ENCODE measurements at regions not wholly inside any gene's neighbourhood (a gene's known extent, or its start where the extent isn't known, plus 50 kb on each side); places are given as distances from the start of the nearest gene placed in this dataset.

DNA sequence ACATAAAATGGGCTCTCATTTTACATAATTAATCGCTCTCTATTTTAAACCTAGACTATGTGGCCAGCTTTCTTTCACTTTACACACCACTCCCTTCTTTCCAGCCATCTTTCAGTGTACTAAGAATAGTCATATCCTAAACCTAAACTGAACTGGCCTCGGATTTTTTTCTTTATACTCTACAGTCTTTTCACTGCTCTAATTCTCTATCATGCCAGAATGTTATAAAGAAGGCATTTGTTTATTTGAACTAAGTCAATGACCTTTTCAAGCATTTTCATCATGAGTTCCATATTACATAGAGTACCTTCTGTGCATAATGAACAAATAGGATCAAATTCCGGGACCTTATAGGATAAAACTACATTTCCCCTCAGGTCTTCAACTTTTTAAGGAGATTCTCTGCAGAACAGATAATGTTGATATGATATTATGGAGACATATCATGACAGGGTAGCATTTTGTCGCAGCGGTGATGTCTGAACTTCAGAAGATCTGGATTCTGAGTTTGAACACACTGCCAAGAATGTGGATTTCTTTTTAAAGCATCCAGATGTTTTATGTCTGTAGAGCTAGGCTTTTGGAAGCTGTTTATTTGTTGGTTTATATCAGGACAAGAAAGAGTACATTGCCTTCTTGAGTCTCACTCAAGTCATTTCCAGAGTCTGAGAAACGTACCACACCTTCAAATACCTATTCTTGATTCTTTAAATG lies 1047.3 kb downstream of the MCTP2 start:
- Histone ChIP-seq H2AFZ (no peak overlapping the region), H3F3A (replicated peaks; ENCODE audit: low read depth) (no peaks in the 10 kb centered on the region), H3K4me2 (no peak overlapping the region), H3K79me2 (replicated peaks; ENCODE audit: insufficient read depth) (no peaks in the 10 kb centered on the region), H4K20me1 (replicated peaks; ENCODE audit: insufficient read depth) (no peaks in the 10 kb centered on the region), H3K4me3 (no peak overlapping the region), H3K4me1 (ENCODE audit: insufficient read depth) (no peaks in the 10 kb centered on the region), H3K36me3 (ENCODE audit: insufficient read depth) (no peaks in the 10 kb centered on the region), H3K27ac (ENCODE audit: low read depth) (no peak overlapping the region), H3K9me2 (ENCODE audit: insufficient read depth) (peaks cover 3% of the 10 kb centered on the region; the same call in 1 of the 2 replicates), H3K27me3 (ENCODE audit: insufficient read depth) (no peaks in the 10 kb centered on the region)
- DNase-seq (ENCODE audit: low spot score) (no peak), ATAC-seq (no peak)
- no peaks in the 10 kb centered on the region for H3K4me1 Mint-ChIP-seq
- H3K27me3 Mint-ChIP-seq (ENCODE audit: insufficient read depth, low read depth, poor library complexity) = peaks cover 2% of the 10 kb centered on the region
- H3K27ac Mint-ChIP-seq = no peak overlapping the region
- no peak overlapping the region for H3K4me3 Mint-ChIP-seq
- no peaks in the 10 kb centered on the region for H3K36me3 Mint-ChIP-seq (ENCODE audit: low read depth)
- H3K9me3 Mint-ChIP-seq = no peaks in the 10 kb centered on the region
- TF ChIP-seq, protein P1, sequence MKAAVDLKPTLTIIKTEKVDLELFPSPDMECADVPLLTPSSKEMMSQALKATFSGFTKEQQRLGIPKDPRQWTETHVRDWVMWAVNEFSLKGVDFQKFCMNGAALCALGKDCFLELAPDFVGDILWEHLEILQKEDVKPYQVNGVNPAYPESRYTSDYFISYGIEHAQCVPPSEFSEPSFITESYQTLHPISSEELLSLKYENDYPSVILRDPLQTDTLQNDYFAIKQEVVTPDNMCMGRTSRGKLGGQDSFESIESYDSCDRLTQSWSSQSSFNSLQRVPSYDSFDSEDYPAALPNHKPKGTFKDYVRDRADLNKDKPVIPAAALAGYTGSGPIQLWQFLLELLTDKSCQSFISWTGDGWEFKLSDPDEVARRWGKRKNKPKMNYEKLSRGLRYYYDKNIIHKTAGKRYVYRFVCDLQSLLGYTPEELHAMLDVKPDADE (IDR thresholded peaks at IDR 0.05) = no peak
- no peak for TF ChIP-seq EZH2 (IDR thresholded peaks at IDR 0.05; ENCODE audit: low read depth, unreplicated experiment)
- TF ChIP-seq, protein P2, sequence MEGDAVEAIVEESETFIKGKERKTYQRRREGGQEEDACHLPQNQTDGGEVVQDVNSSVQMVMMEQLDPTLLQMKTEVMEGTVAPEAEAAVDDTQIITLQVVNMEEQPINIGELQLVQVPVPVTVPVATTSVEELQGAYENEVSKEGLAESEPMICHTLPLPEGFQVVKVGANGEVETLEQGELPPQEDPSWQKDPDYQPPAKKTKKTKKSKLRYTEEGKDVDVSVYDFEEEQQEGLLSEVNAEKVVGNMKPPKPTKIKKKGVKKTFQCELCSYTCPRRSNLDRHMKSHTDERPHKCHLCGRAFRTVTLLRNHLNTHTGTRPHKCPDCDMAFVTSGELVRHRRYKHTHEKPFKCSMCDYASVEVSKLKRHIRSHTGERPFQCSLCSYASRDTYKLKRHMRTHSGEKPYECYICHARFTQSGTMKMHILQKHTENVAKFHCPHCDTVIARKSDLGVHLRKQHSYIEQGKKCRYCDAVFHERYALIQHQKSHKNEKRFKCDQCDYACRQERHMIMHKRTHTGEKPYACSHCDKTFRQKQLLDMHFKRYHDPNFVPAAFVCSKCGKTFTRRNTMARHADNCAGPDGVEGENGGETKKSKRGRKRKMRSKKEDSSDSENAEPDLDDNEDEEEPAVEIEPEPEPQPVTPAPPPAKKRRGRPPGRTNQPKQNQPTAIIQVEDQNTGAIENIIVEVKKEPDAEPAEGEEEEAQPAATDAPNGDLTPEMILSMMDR (conservative IDR thresholded peaks at IDR 0.05; ENCODE audit: low read depth in 2 of 2) = no peak
- TF ChIP-seq NANOG (IDR thresholded peaks at IDR 0.05; ENCODE audit: borderline replicate concordance) = no peak
- TF ChIP-seq, protein P3, sequence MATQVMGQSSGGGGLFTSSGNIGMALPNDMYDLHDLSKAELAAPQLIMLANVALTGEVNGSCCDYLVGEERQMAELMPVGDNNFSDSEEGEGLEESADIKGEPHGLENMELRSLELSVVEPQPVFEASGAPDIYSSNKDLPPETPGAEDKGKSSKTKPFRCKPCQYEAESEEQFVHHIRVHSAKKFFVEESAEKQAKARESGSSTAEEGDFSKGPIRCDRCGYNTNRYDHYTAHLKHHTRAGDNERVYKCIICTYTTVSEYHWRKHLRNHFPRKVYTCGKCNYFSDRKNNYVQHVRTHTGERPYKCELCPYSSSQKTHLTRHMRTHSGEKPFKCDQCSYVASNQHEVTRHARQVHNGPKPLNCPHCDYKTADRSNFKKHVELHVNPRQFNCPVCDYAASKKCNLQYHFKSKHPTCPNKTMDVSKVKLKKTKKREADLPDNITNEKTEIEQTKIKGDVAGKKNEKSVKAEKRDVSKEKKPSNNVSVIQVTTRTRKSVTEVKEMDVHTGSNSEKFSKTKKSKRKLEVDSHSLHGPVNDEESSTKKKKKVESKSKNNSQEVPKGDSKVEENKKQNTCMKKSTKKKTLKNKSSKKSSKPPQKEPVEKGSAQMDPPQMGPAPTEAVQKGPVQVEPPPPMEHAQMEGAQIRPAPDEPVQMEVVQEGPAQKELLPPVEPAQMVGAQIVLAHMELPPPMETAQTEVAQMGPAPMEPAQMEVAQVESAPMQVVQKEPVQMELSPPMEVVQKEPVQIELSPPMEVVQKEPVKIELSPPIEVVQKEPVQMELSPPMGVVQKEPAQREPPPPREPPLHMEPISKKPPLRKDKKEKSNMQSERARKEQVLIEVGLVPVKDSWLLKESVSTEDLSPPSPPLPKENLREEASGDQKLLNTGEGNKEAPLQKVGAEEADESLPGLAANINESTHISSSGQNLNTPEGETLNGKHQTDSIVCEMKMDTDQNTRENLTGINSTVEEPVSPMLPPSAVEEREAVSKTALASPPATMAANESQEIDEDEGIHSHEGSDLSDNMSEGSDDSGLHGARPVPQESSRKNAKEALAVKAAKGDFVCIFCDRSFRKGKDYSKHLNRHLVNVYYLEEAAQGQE (IDR thresholded peaks at IDR 0.05; ENCODE audit: unreplicated experiment) = no peak
- no peak for TF ChIP-seq EZH2phosphoT487 (IDR thresholded peaks at IDR 0.05; ENCODE audit: unreplicated experiment)
- no peak for TF ChIP-seq CREB1 (CRISPR knock-in tag; IDR thresholded peaks at IDR 0.05; ENCODE audit: low read depth)
- TF ChIP-seq STAT1 (IDR thresholded peaks at IDR 0.05; ENCODE audit: unreplicated experiment) = no peak
- no peak for TF ChIP-seq ZNF331 (CRISPR knock-in tag; IDR thresholded peaks at IDR 0.05; ENCODE audit: low read depth)
- TF ChIP-seq POLR2AphosphoS5 (IDR thresholded peaks at IDR 0.05; ENCODE audit: low read depth) = no peak
- TF ChIP-seq, protein P4, sequence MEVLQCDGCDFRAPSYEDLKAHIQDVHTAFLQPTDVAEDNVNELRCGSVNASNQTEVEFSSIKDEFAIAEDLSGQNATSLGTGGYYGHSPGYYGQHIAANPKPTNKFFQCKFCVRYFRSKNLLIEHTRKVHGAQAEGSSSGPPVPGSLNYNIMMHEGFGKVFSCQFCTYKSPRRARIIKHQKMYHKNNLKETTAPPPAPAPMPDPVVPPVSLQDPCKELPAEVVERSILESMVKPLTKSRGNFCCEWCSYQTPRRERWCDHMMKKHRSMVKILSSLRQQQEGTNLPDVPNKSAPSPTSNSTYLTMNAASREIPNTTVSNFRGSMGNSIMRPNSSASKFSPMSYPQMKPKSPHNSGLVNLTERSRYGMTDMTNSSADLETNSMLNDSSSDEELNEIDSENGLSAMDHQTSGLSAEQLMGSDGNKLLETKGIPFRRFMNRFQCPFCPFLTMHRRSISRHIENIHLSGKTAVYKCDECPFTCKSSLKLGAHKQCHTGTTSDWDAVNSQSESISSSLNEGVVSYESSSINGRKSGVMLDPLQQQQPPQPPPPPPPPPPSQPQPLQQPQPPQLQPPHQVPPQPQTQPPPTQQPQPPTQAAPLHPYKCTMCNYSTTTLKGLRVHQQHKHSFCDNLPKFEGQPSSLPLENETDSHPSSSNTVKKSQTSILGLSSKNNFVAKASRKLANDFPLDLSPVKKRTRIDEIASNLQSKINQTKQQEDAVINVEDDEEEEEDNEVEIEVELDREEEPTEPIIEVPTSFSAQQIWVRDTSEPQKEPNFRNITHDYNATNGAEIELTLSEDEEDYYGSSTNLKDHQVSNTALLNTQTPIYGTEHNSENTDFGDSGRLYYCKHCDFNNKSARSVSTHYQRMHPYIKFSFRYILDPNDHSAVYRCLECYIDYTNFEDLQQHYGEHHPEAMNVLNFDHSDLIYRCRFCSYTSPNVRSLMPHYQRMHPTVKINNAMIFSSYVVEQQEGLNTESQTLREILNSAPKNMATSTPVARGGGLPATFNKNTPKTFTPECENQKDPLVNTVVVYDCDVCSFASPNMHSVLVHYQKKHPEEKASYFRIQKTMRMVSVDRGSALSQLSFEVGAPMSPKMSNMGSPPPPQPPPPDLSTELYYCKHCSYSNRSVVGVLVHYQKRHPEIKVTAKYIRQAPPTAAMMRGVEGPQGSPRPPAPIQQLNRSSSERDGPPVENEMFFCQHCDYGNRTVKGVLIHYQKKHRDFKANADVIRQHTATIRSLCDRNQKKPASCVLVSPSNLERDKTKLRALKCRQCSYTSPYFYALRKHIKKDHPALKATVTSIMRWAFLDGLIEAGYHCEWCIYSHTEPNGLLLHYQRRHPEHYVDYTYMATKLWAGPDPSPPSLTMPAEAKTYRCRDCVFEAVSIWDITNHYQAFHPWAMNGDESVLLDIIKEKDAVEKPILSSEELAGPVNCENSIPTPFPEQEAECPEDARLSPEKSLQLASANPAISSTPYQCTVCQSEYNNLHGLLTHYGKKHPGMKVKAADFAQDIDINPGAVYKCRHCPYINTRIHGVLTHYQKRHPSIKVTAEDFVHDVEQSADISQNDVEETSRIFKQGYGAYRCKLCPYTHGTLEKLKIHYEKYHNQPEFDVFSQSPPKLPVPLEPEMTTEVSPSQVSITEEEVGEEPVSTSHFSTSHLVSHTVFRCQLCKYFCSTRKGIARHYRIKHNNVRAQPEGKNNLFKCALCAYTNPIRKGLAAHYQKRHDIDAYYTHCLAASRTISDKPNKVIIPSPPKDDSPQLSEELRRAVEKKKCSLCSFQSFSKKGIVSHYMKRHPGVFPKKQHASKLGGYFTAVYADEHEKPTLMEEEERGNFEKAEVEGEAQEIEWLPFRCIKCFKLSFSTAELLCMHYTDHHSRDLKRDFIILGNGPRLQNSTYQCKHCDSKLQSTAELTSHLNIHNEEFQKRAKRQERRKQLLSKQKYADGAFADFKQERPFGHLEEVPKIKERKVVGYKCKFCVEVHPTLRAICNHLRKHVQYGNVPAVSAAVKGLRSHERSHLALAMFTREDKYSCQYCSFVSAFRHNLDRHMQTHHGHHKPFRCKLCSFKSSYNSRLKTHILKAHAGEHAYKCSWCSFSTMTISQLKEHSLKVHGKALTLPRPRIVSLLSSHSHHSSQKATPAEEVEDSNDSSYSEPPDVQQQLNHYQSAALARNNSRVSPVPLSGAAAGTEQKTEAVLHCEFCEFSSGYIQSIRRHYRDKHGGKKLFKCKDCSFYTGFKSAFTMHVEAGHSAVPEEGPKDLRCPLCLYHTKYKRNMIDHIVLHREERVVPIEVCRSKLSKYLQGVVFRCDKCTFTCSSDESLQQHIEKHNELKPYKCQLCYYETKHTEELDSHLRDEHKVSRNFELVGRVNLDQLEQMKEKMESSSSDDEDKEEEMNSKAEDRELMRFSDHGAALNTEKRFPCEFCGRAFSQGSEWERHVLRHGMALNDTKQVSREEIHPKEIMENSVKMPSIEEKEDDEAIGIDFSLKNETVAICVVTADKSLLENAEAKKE (CRISPR knock-in tag; IDR thresholded peaks at IDR 0.05) = no peak
- no peak for TF ChIP-seq ZNF114 (CRISPR knock-in tag; IDR thresholded peaks at IDR 0.05)
- TF ChIP-seq JUNB (IDR thresholded peaks at IDR 0.05; ENCODE audit: unreplicated experiment) = no peak
